Retinal pigment epithelial cell (primary cell): ENCODE measurements at regions not wholly inside any gene's neighbourhood (a gene's known extent, or its start where the extent isn't known, plus 50 kb on each side); places are given as distances from the start of the nearest gene placed in this dataset.

Experiments
- DNase-seq: peaks from one replicate; pipeline ENCODE4 v3.0.0-alpha.2; 2010; ENCODE audit warnings: low read depth
- H3K4me3 ChIP-seq: 2 replicates; pipeline ENCODE4 v1.5.1; 2011; ENCODE audit warnings: mild to moderate bottlenecking, low read length, control low read depth, moderate library complexity
- TF ChIP-seq, protein P1 (sequence below): conservative IDR thresholded peaks from 2 replicates; pipeline ENCODE4 v1.5.1; 2011; ENCODE audit warnings: low read depth, low read length, control low read depth, inconsistent platforms

DNA sequence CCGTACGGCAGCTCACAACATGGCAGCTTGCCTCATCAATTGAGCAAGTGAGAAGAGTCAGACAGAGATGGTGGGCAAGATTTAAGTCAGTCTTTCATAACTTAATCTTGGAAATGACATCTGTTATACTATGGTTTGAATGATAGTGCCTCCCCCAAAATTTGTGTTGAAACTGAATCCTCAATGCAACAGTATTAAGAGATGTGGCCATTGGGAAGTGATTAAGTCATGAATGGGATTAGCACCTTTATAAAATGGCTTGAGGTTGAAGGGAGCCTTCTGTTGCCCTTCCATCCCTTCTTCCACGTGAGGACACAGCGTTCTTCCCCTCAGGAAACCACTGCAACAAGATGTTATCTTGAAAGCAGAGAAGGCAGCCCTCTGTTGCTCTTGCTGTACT is 124.2 kb downstream of the C12orf75 start:
- TF ChIP-seq, protein P1, sequence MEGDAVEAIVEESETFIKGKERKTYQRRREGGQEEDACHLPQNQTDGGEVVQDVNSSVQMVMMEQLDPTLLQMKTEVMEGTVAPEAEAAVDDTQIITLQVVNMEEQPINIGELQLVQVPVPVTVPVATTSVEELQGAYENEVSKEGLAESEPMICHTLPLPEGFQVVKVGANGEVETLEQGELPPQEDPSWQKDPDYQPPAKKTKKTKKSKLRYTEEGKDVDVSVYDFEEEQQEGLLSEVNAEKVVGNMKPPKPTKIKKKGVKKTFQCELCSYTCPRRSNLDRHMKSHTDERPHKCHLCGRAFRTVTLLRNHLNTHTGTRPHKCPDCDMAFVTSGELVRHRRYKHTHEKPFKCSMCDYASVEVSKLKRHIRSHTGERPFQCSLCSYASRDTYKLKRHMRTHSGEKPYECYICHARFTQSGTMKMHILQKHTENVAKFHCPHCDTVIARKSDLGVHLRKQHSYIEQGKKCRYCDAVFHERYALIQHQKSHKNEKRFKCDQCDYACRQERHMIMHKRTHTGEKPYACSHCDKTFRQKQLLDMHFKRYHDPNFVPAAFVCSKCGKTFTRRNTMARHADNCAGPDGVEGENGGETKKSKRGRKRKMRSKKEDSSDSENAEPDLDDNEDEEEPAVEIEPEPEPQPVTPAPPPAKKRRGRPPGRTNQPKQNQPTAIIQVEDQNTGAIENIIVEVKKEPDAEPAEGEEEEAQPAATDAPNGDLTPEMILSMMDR, result no peak
- DNase-seq, result no peak
- H3K4me3 ChIP-seq, result no peak overlapping the region

DNA sequence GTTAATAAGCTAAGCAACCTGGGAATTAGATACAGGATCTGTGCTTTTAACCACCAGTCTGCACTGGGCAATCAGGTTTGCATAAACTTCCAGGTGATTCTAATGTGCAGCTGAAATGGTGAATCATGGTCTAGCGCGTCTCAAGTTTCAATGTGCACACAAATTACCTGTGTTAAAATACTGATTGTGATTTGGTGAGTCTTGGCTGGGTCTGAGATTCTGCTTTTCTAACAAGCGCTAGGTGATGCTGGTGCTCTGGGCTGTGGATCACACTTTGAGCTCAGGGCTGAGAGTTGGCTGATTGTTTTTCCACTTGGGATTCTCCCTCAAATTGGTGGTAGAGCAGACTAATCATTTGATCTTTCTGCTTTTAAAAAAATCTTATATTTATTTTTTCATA is 124.8 kb downstream of the C12orf75 start:
- no peak for DNase-seq
- TF ChIP-seq, protein P1, result no peak
- no peak overlapping the region for H3K4me3 ChIP-seq

DNA sequence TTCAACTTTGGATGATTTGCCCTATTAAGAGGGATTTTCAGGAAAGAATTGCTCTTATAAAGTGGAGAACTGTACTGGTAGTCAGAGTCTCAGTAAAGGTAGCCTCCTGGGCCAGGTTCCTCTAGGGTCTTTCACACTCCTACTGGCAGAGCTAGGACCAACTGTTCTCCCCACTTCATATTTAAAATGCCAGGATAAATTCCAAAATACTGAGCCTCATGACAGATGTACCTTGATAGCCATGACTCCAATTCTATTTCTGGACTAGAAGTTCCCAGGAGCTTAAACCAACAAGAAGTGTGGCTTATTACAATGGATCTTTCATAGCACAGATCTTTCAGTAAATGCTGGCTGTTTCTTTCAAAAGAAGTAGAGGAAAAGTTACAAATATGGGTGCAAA is 126.5 kb downstream of the C12orf75 start:
- H3K4me3 ChIP-seq, result no peak overlapping the region
- TF ChIP-seq, protein P1, result no peak
- DNase-seq, result no peak

DNA sequence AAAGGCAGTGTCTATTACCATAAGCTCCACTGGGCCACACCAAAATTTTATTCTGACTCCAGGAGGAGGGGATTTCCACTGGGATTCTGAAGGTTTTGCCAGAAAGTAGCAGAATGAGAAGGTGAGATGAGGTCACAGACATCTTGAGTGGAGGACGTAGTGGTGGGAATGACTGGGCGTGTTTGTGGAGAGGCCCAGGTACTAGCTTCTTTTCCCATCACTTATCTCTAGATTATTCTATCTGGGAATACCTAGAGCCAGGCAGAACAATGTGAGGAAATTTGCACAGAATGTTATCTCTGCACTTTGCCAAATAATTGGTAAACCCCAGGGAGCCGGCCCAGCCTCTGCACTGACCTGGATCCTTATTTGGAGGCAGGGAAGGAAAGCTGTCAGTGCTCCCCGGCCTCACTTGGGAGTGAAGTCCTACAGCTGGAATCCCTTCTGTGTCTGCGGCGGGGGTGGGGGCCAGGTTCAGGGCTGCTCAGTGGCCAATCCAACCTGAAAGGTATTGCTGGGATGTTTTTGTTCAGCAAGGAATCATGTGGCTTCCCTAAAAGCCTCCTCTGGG is 129.4 kb downstream of the C12orf75 start:
- TF ChIP-seq, protein P1, result no peak
- no peak for DNase-seq
- no peak overlapping the region for H3K4me3 ChIP-seq

DNA sequence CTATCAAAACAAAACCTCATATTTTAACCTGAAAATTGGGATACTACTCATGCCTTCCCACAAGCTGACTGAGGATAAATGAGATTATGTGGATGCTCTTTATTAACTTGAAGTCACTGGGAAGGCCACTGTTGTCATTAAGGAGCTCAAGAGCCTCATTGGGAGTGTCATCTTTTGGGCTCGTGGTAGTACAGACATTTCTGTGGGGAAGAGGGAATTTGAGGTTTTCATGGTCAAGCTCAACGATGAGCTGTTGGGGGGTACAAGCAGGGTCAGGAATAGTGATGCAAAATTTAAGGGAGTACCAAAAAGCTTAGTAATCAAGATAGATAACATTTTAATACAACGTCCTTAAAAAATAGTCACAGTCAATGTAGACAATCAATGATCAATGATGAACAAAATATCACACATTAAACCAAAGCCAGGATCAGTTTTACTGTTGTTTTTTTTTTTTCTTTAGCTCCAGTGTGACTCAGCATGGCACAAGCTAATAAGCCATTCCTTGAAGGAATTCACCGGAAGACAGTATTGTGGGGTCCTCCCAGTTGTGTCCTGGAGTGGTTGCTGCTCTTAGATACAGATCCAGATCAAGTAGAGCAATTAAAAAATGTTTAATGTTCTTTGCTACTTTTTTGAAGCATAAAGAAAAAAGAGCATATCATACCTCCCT is 130.9 kb downstream of the C12orf75 start:
- no peak for DNase-seq
- H3K4me3 ChIP-seq, result no peak overlapping the region
- TF ChIP-seq, protein P1, result no peak

DNA sequence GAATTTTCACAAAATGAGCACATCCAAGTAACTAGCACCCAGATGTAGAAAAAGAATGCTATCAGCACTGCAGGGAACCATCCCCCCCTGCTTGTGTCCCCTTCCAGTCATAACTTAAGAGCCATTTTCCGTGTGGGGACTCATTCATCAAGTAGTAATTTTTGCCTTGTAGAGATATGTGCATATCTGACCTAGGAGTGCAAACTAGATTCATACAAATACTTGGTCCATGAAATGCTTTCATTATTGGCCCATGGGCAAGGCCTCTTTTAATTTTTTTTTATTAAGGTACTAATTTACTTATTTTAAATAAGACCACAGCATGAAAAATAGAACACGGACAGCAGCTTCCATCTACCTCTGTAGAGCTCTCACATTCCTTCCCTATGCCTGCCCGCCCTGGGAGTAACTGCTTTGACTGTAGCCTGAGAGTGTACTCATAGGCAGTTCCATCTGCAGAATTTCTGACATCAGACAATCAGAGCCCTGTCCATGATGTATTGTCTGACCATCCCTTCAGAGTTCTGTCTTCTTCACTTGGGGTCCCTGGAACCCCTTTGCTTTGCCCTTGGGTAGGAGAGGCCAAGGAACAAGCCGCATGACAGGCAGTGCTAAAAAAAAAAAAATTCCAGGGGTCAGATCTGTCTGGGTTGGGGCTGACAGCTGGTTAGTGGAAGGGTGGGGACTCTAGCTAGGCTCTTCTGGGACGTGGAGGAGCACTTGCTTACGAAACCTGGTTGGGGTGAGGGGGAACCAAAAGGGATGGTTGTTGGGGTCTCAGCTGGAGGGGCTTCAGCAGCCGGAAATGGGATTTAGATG is 131.7 kb downstream of the C12orf75 start:
- TF ChIP-seq, protein P1, result no peak
- DNase-seq, result no peak
- no peak overlapping the region for H3K4me3 ChIP-seq
